ENCODE measurements at regions not wholly inside any gene's neighbourhood (a gene's known extent, or its start where the extent isn't known, plus 50 kb on each side); places are given as distances from the start of the nearest gene placed in this dataset.

DNA sequence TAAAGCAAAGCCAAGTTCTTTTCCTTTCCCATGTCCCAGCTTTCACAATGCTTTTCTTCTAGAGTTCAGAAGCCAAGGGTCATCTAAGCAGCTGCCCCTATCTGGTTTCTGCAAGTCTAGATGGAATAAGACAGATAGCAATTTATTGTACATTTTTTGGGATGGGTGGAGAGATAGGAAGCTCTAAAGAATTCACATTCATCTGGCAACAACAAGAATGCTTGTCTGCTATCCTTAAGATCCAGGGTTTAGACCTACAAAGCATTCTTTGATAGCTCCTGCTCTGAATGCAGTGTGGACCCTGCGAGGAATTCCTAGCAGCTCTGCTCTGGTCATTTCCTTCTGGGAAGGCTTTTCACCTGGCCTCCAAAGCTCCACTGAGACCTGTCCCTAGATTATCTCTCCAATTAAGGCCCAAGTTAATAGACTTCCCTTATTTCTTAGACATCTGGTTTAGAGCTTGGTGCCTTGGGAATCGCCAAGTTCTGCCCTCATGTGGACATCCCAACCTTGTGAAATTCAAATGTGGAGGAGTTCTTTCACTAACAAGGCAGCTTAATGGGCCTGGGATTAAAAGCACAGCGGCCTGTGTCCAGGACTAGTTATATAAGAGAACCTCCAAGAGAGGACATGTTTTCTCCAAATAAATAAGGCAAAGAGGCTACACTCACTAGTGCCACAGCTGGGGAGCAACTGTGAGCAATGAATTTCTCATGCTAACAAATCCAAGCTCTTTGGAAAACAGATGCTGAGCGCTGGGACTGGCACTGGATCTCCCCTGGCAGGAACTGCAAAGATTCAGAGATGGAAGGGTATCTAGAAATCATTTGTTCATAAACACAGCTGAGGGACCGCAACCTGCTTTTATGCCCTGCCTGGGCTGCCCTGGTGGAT, 384.5 kb upstream of the DDHD1 start:
- DNase-seq: no peak

DNA sequence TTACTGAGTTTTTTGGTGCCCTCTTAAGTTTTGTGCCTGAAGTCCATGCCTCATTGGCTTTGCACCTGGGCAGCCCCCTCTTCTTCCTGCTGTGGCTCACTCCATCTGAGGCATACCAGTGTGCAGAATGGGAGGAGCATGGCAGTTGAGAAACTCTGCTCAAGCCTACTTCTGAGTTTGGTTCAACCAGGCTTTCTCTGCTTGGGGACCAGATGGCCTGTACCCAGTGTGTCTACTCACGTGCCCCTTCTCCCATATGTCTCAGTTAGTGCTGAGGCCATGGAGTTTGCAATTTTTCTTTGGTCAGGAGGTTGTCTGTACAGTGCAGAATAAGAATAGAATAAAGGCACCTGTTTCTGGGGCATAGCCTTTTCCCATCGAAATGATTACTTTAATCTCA, 383.3 kb upstream of the DDHD1 start:
- no peak for DNase-seq

GRCh38 chr14:53534841-53535240, 381.7 kb upstream of the DDHD1 start:
- DNase-seq: no peak

DNA sequence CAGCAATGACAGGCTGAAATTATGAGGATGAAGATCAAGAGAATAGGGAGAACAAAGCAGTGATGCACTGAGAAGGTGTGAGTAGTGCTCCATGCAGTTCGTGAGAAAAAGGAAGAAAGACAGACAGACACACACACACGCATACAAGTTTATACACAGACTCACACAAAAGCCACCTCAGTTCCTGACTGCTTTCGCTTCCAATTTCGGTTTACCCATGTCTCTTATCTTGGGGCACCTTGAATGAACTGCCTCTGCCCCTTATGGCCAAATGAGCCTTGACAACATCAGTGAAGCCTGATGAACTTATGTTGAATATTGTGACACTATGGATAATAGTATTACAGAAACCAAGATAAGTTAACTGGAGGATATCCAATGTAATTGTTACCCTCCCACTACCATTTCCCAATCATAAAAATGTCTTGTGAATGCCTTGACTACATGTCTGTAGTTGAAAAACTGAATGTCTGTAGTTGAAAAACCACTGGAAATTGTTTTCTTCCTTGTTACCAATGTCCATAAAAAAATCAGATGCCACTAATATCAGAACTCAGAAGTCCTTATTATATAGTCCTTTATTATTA, 380.4 kb upstream of the DDHD1 start:
- DNase-seq: no peak

GRCh38 chr14:53532853-53533252, 379.7 kb upstream of the DDHD1 start:
- DNase-seq: no peak

GRCh38 chr14:53531730-53532129, 378.6 kb upstream of the DDHD1 start:
- no peak for DNase-seq

DNA sequence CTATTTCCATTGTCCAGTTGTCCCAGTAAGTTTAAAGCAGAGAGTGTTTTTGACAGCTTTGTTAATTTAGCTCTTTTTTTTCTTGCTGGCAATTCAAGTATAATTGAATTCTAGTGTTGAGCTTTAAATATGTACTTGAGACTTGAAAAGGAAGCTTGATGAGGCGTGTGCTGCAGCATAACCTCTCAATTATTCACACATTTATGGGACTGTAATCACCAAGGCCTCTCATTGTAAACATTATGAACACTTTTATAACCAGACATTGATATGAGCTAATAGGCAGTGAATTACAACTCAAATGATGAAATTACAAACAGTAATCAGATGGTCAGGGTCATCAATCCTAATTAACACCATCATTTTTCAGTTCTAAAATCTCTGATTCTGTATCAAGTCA, 378.0 kb upstream of the DDHD1 start:
- DNase-seq: no peak

DNA sequence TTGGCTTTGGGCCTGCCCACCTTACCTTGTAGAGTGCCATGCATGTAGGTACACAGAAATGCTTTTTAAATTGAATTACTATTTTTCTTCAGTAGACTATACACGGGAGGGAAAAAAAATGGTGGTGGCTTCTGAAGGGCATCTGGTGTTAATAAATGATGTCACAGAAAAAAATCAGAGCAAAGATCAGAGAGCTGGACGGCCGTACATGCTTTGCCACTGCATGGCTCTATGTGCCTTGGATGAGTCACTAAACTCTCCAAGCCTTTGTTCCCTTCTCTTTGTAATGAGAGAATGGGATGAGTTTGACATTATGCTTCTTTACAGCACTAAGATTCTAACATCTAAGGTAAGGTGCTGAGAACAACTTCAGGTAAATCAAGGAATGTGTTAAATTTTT, 376.4 kb upstream of the DDHD1 start:
- no peak for DNase-seq

- DNase-seq: no peak
Measured at GRCh38 chr14:53528185-53528671, 375.1 kb upstream of the DDHD1 start.

DNA sequence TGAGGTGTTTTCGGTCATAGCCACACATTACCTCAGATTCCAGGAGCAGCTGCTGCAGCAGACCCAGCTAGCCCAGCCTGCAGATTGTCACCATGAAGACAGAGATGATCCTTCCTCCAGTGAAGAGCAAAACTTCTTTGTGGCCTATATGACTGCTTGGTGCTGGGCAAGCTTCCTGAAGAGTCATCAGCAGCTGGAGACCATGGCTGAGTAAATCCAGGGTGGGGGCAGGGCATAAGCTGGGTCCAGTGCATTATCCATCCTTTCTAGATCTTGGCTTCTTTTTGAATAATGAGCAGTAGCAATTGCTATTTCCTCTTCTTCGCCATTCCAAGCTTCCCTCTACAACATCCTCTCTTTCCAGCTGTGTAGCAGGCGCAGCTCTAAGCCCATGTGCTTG, 373.1 kb upstream of the DDHD1 start:
- no peak for DNase-seq

- DNase-seq: no peak
Measured at GRCh38 chr14:53525608-53526007, 372.5 kb upstream of the DDHD1 start.

DNA sequence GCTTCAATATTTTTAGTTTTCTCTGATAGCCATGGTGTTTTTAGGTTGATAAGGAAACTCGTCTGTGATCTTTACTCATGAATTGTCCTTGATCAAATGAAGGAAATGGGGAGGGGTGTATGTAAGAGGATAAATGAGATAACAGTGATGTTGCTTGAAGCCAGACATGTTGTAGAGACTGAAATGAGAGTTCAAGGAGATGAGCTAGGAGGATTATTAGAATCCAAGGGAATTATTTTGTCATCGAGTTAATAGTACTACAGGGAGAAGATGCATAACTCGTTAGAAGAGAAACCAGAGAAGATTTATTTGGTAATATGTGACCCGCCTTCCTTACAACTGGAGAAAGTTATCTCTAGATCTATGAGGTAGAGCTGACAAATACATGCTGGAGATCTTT, 371.3 kb upstream of the DDHD1 start:
- no peak for DNase-seq

DNA sequence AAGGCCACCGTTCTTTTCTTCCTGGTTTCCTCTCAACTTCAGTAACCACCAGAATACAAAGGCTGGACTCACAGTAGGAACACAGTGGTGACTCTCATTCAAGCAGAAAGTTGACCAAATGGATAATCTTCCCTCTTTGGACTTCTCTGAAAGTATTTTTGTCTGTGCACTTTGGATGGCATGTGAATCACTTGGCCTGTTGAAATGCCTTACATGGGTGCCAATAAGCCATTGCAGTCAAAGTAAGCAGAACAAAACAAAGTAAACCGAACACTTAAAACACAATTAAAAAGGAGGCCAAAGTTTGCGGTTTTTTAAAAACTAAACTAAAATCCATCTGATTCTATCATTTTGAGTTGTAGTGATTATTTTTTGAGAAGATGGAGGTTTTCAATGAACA, 370.1 kb upstream of the DDHD1 start:
- no peak for DNase-seq

- no peak for DNase-seq
Measured at GRCh38 chr14:53520078-53520928, 367.2 kb upstream of the DDHD1 start.

- no peak for DNase-seq
Measured at GRCh38 chr14:53519137-53519536, 366.0 kb upstream of the DDHD1 start.

GRCh38 chr14:53517270-53517960, 364.3 kb upstream of the DDHD1 start:
- DNase-seq: no peak

DNA sequence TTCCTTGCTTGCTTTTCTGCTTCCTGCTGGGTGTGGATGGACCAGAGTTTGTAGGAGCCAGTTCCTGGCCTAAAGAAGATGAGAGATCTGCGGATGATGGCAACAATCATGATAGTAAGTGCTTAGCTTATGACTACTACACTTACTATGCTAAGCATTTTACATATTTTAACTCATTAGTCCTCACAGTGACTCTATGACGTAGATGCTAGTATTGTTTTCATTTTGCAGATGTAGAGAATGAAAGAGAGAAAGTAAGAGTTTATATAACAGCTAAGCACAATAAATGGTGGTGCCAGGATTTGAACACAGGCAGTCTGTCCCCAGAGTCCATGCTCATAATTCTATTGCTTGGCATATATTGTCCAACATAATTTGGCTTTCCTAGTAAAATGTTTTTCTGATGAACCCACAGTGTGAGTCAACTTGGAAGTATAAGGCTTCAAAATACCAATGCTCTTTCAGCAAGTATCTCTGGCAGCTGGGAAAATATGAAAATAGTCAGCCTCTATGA, 363.2 kb upstream of the DDHD1 start:
- DNase-seq: no peak

- no peak for DNase-seq
Measured at GRCh38 chr14:53515276-53515675, 362.2 kb upstream of the DDHD1 start.

DNA sequence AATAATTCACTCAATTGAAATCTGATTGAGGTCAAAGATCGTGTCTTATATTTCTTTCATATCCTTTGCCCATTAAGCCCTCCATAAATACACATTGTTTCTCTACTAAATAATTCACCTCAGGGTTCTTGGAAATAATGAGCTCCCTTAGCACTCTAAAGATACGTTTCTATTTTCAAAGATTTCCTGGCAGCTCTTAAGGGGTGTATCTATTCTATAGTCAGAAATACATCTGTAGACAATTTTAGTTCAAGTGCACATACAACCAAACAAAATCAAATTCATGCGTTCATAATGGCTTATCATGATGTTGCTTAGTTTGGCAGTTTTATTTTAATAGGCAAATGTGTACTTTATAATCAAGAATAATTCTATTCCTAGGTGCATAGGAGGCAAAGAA, 361.1 kb upstream of the DDHD1 start:
- no peak for DNase-seq

DNA sequence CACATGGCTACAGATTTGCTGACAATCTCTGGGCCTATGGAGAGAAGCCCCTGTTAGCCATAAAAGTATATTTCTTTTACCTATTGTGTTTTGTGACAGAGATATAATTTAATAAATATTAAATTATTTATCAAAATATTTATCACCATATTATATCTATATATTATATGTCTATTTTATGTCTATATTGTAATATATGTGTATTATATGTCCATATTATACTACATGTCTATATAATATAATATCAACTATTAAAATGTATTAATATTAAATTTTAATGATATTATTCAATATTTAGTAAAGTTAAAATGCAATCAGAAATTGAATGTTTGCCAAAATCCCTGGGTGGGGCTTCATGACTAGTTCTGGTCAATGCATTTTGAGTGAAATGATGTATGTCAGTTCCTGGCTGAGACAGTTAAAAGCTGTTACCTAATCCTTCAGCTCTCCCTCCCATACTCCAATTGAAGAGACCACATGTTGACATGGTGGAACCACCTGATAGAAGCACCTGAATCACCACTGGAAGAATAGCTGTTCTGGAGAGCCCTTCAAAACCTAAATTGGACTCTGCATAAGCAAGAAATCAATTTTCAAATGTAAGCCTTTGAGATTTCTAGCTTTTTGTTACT, 357.3 kb upstream of the DDHD1 start:
- no peak for DNase-seq

DNA sequence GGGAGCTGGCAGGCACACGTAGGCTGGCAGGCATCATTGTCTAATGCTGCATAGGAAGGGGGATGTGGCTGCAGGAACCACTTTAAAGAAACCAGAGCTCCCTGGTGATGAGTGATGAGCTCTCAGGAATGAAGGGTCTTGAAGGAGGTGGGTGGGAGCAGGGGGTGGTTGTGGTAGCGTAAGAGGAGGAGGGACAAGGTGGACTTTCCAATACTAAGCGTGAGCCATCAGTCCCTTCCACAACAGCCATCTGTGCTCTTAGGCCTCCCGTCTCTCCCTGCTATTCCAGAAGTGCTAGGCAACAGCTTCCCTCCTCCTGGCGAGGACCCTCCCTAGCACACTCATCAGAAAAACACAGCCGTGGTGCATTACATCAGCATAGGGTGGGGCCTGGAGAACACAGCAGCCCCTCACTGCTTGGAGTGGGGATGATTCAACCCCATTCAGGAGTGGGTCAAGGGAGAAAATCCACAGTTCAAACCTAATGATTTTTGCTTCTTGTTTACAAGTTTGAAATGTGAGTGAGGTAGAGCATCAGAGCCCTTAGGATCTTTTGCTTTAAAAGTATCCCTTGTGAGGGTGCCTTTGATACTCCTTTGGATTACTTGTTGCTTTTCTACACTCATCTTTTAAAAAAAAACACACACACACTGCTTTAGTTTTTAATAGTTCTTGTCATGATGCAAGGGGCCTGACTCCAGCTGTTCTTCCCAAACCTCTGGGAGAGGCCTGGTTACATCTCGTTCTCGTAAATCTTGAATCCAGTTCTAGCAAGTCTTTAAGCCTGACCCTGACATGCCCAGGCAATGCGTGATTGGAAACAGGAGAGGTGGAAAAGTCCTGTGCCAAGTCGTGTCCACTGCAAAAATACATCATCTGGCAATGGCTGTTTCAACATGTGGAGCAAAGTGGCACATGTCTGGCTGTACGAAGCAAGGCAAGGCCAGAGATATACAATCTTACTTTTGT, 356.4 kb upstream of the DDHD1 start:
- DNase-seq: no peak

Data from NCI-H1092 treated with DMSO at 0.1 percent for 48 hours (cell line).